ENCODE measurements at regions not wholly inside any gene's neighbourhood (a gene's known extent, or its start where the extent isn't known, plus 50 kb on each side); places are given as distances from the start of the nearest gene placed in this dataset.

- no peak for TF ChIP-seq CTCF (IDR thresholded peaks at IDR 0.05)
- peak; percentile 51 for TF ChIP-seq POLR2A (IDR thresholded peaks at IDR 0.05)
Measured at GRCh38 chr12:60845696-60846095, 1249.9 kb downstream of the SLC16A7 start.

Measured in right lobe of liver (tissue), 4 donors.